HEK293 (cell line): ENCODE measurements at regions not wholly inside any gene's neighbourhood (a gene's known extent, or its start where the extent isn't known, plus 50 kb on each side); places are given as distances from the start of the nearest gene placed in this dataset.

ENCODE experiments used
- CTCF ChIA-PET: fragments of 350-600 bp; formaldehyde crosslinking; extraction: SDS; loops from one replicate; lab custom pipeline; 2021; ENCODE audit warnings: antibody characterized with exemption; lab: Yijun Ruan, JAX
- POLR2A ChIA-PET: fragments of 300-600 bp; formaldehyde crosslinking; extraction: SDS; loops from one replicate; lab custom pipeline; 2020; ENCODE audit warnings: antibody characterized with exemption, inconsistent platforms; lab: Yijun Ruan, JAX
- H3K27ac ChIP-seq: fragments of 200-500 bp; sonication (Bioruptor generic); 2 replicates; pipeline ENCODE4 v1.5.1; 2014; ENCODE audit warnings: low read depth, low read length, control low read depth, inconsistent platforms; ENCODE audit errors: extremely low read depth
- H3K36me3 ChIP-seq, 2 experiments: fragments of 200-500 bp in 1 of 2; sonication (Bioruptor generic) in 1 of 2; 1 replicate in 1 of 2; 2 replicates in 1 of 2; pipeline ENCODE4 v1.5.1; 2014 to 2017; ENCODE audit warnings: inconsistent platforms in 2 of 2, low read length in 2 of 2; ENCODE audit not compliant: control insufficient read depth in 2 of 2, insufficient read depth in 1 of 2
- H3K4me1 ChIP-seq: fragments of 200-500 bp; sonication (Bioruptor generic); 2 replicates; pipeline ENCODE4 v1.5.1; 2014; ENCODE audit warnings: mild to moderate bottlenecking, low read length, inconsistent platforms; ENCODE audit not compliant: control insufficient read depth, insufficient read depth
- H3K4me3 ChIP-seq: 2 replicates; pipeline ENCODE4 v1.5.1; 2011; ENCODE audit warnings: low read depth, mild to moderate bottlenecking, control low read depth, low read length, moderate library complexity
- H3K9me3 ChIP-seq: fragments of 200-500 bp; sonication (Bioruptor generic); 2 replicates; pipeline ENCODE4 v1.5.1; 2014; ENCODE audit warnings: low read depth, low read length, inconsistent platforms; ENCODE audit not compliant: control insufficient read depth, insufficient read depth
- KLF7 ChIP-seq: fragments of 450-650 bp; formaldehyde crosslinking; IDR thresholded peaks from 2 replicates; pipeline ENCODE4 v1.5.1; 2016; ENCODE audit warnings: missing biosample characterization, missing genetic modification characterization, borderline replicate concordance
- YY2 ChIP-seq: fragments of 450-650 bp; formaldehyde crosslinking; IDR thresholded peaks from 2 replicates; pipeline ENCODE4 v1.5.1; 2016; ENCODE audit warnings: missing biosample characterization, missing genetic modification characterization
- ZBTB21 ChIP-seq: fragments of 450-650 bp; formaldehyde crosslinking; IDR thresholded peaks from 2 replicates; pipeline ENCODE4 v1.5.1; 2017; ENCODE audit warnings: missing biosample characterization, missing genetic modification characterization
- ZBTB26 ChIP-seq: fragments of 450-650 bp; formaldehyde crosslinking; optimal IDR thresholded peaks from 2 replicates; pipeline ENCODE3; 2016; ENCODE audit warnings: missing biosample characterization, mild to moderate bottlenecking, missing genetic modification characterization
- ZNF157 ChIP-seq: fragments of 450-650 bp; formaldehyde crosslinking; IDR thresholded peaks from 2 replicates; pipeline ENCODE4 v1.5.1; 2016; ENCODE audit warnings: missing biosample characterization, missing genetic modification characterization
- ZNF23 ChIP-seq: fragments of 450-650 bp; formaldehyde crosslinking; IDR thresholded peaks from 2 replicates; pipeline ENCODE4 v1.5.1; 2016; ENCODE audit warnings: missing biosample characterization, missing genetic modification characterization, borderline replicate concordance
- ZNF280D ChIP-seq: fragments of 450-650 bp; formaldehyde crosslinking; IDR thresholded peaks from 2 replicates; pipeline ENCODE4 v1.5.1; 2016; ENCODE audit warnings: missing biosample characterization, missing genetic modification characterization
- ZNF302 ChIP-seq: fragments of 450-650 bp; formaldehyde crosslinking; IDR thresholded peaks from 2 replicates; pipeline ENCODE4 v1.5.1; 2016; ENCODE audit warnings: missing biosample characterization, missing genetic modification characterization, low read depth
- ZNF335 ChIP-seq: fragments of 450-650 bp; formaldehyde crosslinking; conservative IDR thresholded peaks from 2 replicates; pipeline ENCODE4 v1.5.1; 2016; ENCODE audit warnings: missing biosample characterization, missing genetic modification characterization
- ZNF341 ChIP-seq: fragments of 450-650 bp; formaldehyde crosslinking; IDR thresholded peaks from 2 replicates; pipeline ENCODE4; 2016; ENCODE audit warnings: low read depth, missing biosample characterization, missing genetic modification characterization
- ZNF426 ChIP-seq: fragments of 450-650 bp; formaldehyde crosslinking; IDR thresholded peaks from 2 replicates; pipeline ENCODE4 v1.5.1; 2017; ENCODE audit warnings: missing biosample characterization, missing genetic modification characterization, mild to moderate bottlenecking, inconsistent platforms, moderate library complexity
- ZNF488 ChIP-seq: fragments of 450-650 bp; formaldehyde crosslinking; IDR thresholded peaks from 2 replicates; pipeline ENCODE4 v1.5.1; 2016; ENCODE audit warnings: missing biosample characterization, missing genetic modification characterization
- ZNF514 ChIP-seq: fragments of 450-650 bp; formaldehyde crosslinking; IDR thresholded peaks from 2 replicates; pipeline ENCODE4 v1.5.1; 2016; ENCODE audit warnings: missing biosample characterization, missing genetic modification characterization
- ZNF704 ChIP-seq: fragments of 450-650 bp; formaldehyde crosslinking; IDR thresholded peaks from 2 replicates; pipeline ENCODE4 v1.5.1; 2016; ENCODE audit warnings: missing biosample characterization, missing genetic modification characterization

GRCh38 chr14:54282849-54283248 is 114.0 kb upstream of the CDKN3 start:
- H3K4me1 ChIP-seq: no peaks in the 10 kb centered on the region
- TF ChIP-seq YY2 (no peak), ZBTB26 (tag by site-specific recombination) (no peak), ZBTB21 (no peak), KLF7 (tag by site-specific recombination) (no peak), ZNF488 (tag by site-specific recombination) (no peak), ZNF514 (tag by site-specific recombination) (no peak), ZNF302 (tag by site-specific recombination) (no peak), ZNF280D (tag by site-specific recombination) (no peak), ZNF23 (tag by site-specific recombination) (no peak), ZNF157 (tag by site-specific recombination) (no peak)
- H3K4me3 ChIP-seq: no peak overlapping the region
- H3K36me3 ChIP-seq: no peaks in the 10 kb centered on the region
- no peak overlapping the region for H3K27ac ChIP-seq
- CTCF ChIA-PET: no interaction called here
- no peaks in the 10 kb centered on the region for H3K9me3 ChIP-seq
- POLR2A ChIA-PET: no interaction called here

GRCh38 chr14:54285030-54285429 is 111.8 kb upstream of the CDKN3 start:
- no peaks in the 10 kb centered on the region for H3K36me3 ChIP-seq
- POLR2A ChIA-PET: no interaction called here
- CTCF ChIA-PET: no interaction called here

GRCh38 chr14:54291491-54292191 is 105.2 kb upstream of the CDKN3 start:
- Histone ChIP-seq H3K27ac (no peak overlapping the region), H3K9me3 (no peaks in the 10 kb centered on the region), H3K4me1 (0 out of 2 replicates have a peak, but pooled peaks cover 3% of the 10 kb centered on the region), H3K4me3 (no peak overlapping the region), H3K36me3 (no peaks in the 10 kb centered on the region)
- ChIA-PET CTCF (no interaction called here), POLR2A (no interaction called here)
- TF ChIP-seq ZNF335 (tag by site-specific recombination) (no peak), ZNF341 (tag by site-specific recombination) (peak; percentile 30), ZNF426 (tag by site-specific recombination) (no peak)

More at GRCh38 chr14:54285030-54285429, 111.8 kb upstream of the CDKN3 start:
- H3K9me3 ChIP-seq: no peaks in the 10 kb centered on the region
- TF ChIP-seq ZNF704 (tag by site-specific recombination): no peak
- H3K4me1 ChIP-seq: no peaks in the 10 kb centered on the region
- no peak overlapping the region for H3K27ac ChIP-seq
- H3K4me3 ChIP-seq: no peak overlapping the region
